ENCODE measurements at regions not wholly inside any gene's neighbourhood (a gene's known extent, or its start where the extent isn't known, plus 50 kb on each side); places are given as distances from the start of the nearest gene placed in this dataset.
"Not testable (repeated sequence)": the region's sequence is repeated elsewhere in the genome, so short reads cannot be mapped to it uniquely, and the experiment has no call there.

DNA sequence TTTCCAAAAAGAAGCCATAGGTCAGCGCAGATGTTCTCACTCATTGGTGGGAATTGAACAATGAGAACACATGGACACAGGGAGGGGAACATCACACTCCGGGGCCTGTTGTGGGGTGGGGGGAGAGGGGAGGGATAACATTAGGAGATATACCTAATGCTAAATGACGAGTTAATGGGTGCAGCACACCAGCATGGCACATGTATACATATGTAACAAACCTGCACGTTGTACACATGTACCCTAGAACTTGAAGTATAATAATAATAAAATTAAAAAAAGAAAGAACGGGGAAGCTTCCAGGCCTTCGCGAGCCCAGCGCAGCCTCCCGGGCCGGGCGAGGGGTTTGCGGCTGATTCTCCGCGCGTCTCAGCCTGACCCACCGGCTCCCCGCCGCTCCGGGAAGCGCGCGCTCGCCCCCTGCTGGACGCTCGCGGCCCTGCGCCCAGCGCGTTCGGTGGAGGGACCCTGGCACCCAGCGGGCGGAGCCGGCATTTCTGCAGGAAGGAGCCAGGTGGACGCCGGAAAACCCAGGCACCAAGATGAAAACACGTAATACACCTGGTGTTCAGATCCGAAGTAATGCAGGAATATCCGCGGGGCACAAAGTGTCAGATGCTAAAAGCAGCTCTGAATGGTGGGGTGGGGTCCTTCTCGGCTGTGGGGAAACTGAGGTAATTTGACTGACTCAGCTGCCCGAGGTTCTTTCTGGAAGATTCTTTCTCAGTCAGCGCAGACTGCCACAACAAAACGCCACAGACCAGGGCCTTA is 67.1 kb upstream of the PPP1R26 start:
- intact Hi-C loops (cut with micrococcal nuclease) = loop anchor here (2.0 to 5.0 kb wide), 2 partner anchors 326 to 715 kb away; partner anchors contain the start of gene OLFM1
- not testable (repeated sequence) for H3K27me3 Mint-ChIP-seq; H3K9me3 Mint-ChIP-seq; H3K36me3 Mint-ChIP-seq (ENCODE audit: low read depth); H3K4me1 Mint-ChIP-seq; H3K27ac Mint-ChIP-seq; H3K4me3 Mint-ChIP-seq
- DNase-seq = peak; percentile 92

DNA sequence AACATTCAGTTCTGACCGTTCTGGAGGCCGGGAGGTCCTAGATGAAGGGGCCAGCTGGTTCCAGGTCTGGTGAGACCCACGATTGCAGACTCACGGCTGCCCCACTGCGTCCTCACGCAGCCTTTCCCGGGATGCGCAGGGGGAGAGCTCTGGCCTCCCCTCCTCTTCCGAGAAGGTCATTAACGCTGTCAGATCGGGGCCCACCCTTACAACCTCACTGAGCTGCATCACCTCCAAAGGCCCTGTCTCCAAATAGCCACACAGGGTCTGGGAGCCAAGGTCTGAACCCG is 66.6 kb upstream of the PPP1R26 start:
- H3K9me3 Mint-ChIP-seq = no peaks in the 10 kb centered on the region
- H3K27ac Mint-ChIP-seq = no peak overlapping the region
- intact Hi-C loops (cut with micrococcal nuclease) = loop anchor here (2.0 to 5.0 kb wide), 2 partner anchors 326 to 716 kb away; partner anchors contain the start of gene OLFM1
- H3K4me3 Mint-ChIP-seq = no peak overlapping the region
- no peaks in the 10 kb centered on the region for H3K36me3 Mint-ChIP-seq (ENCODE audit: low read depth)
- no peaks in the 10 kb centered on the region for H3K4me1 Mint-ChIP-seq
- no peak for DNase-seq
- H3K27me3 Mint-ChIP-seq = no peaks in the 10 kb centered on the region

DNA sequence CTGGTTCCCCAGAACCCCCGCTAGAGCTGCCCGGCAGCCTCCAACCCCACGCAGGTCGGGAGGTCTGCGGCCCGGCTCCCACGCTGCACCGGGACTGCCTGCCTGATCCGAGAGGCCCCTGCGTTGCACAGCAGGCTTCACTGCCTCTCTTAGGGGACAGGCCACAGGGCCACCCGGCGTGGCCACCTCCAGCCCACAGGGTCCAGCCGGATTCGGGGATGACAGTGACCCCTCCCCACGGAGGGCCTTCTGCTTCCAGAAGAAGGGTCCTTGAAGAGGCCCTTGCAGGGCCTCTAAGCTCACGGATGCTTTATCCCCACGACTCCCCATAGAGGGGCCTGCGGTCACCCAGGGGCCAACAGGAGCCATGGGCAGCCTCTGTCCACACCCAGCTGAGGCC is 66.1 kb upstream of the PPP1R26 start:
- H3K9me3 Mint-ChIP-seq = no peaks in the 10 kb centered on the region
- H3K4me3 Mint-ChIP-seq = no peak overlapping the region
- H3K4me1 Mint-ChIP-seq = no peaks in the 10 kb centered on the region
- no peak overlapping the region for H3K27ac Mint-ChIP-seq
- H3K27me3 Mint-ChIP-seq = no peaks in the 10 kb centered on the region
- intact Hi-C loops (cut with micrococcal nuclease) = loop anchor here (2.0 to 5.0 kb wide), 2 partner anchors 327 to 716 kb away; partner anchors contain the start of gene OLFM1
- no peak for DNase-seq
- H3K36me3 Mint-ChIP-seq (ENCODE audit: low read depth) = no peaks in the 10 kb centered on the region

DNA sequence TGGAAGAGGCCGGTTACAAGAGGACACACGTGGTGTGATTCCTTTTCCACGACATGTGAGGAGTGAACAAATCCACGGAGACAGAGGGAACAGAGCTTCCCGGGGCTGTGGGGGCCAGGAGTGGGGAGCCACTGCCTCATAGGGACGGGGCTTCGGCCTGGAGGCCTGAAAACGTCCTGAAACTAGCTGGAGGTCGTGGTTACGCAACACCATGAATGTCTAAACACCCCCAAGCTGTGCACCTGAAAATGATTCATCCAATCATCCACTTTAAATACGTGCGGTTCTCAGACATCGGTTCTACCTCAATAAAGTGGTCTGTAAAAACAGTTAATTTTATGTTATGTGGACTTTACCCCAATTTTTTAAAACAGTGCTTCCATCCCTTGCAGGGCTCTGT is 65.3 kb upstream of the PPP1R26 start:
- no peak overlapping the region for H3K4me3 Mint-ChIP-seq
- H3K27me3 Mint-ChIP-seq = no peaks in the 10 kb centered on the region
- no peak overlapping the region for H3K27ac Mint-ChIP-seq
- no peaks in the 10 kb centered on the region for H3K4me1 Mint-ChIP-seq
- H3K9me3 Mint-ChIP-seq = no peaks in the 10 kb centered on the region
- no peaks in the 10 kb centered on the region for H3K36me3 Mint-ChIP-seq (ENCODE audit: low read depth)
- DNase-seq = no peak
- intact Hi-C loops (cut with micrococcal nuclease) = loop anchor here (5.0 kb wide), 1 partner anchor 717 kb away; no protein-coding TSS in a partner anchor

DNA sequence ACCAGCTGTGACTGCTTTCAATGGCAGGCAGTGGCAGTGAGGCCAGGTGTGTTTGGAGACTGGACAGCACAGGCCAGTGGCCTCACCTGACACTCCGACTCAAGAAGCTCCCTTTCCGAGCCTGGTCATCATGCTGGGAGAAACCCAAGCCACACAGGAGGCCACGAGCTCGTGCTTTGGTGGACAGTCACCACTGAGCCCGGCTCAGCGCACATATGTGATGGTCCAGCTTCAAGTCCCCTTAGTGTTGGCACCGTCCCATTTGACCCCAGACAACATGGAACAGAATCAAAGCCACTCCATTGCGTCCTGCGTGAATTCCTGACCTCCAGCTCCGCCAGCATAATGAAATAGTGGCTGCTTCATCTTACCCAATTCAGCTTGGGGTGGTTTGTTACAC is 64.0 kb upstream of the PPP1R26 start:
- no peaks in the 10 kb centered on the region for H3K36me3 Mint-ChIP-seq (ENCODE audit: low read depth)
- no peak for DNase-seq
- intact Hi-C loops (cut with micrococcal nuclease) = no loop called here
- H3K27me3 Mint-ChIP-seq = no peaks in the 10 kb centered on the region
- no peaks in the 10 kb centered on the region for H3K9me3 Mint-ChIP-seq
- H3K27ac Mint-ChIP-seq = no peak overlapping the region
- H3K4me1 Mint-ChIP-seq = no peaks in the 10 kb centered on the region
- no peak overlapping the region for H3K4me3 Mint-ChIP-seq

DNA sequence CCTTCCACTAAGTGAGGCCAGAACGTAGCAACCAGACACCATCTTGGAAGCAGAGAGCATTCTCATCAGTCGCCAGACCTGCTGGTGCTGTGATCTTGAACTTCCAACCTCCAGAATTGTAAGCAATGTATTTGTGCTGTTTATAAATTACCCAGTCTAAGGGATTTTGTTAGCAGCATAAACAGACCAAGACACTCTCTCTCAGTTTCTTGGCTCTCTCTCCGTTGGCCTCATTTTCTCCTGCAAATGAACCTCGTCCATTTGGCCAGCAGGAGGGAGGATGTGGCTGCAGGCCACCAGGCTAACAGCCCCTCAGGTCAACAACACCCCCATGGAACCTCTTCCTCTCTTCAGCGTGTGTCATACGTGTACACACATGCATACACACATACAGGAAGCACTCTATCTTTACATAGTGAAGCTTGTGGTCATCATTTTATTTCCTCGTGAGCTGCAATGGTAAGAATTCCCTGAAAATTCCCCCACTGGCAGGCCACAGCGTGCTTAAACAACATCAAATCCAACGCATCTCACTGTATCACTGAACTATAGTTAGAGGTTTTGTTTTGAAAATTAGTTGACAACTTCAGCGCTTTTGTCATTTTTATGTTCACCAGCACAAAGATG is 62.8 kb upstream of the PPP1R26 start:
- Mint-ChIP-seq H3K27ac (no peak overlapping the region), H3K4me1 (no peaks in the 10 kb centered on the region), H3K27me3 (no peaks in the 10 kb centered on the region), H3K4me3 (no peak overlapping the region), H3K36me3 (ENCODE audit: low read depth) (no peaks in the 10 kb centered on the region), H3K9me3 (no peaks in the 10 kb centered on the region)
- intact Hi-C loops (cut with micrococcal nuclease) = no loop called here
- DNase-seq = no peak

DNA sequence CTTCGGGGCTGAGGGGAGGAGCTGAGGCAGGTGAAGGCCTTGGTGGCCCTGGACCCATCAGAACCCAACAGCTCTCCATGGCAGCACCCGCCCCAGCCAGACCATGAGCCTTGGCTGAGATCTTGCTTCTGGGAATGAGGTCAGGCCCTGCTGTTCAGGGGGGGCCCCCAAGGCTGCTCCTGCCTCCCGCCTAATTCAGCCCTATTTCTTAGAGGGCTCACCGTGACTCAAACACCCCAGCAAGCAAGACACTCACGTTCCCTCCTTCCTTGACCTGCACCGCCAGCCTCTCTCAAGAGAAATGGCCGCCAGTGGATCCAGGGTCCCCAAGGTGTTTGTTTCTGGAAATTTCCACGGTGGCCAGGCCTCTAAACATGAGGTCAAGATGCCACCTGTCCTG is 61.4 kb upstream of the PPP1R26 start:
- no peak for DNase-seq
- Mint-ChIP-seq H3K9me3 (no peaks in the 10 kb centered on the region), H3K36me3 (ENCODE audit: low read depth) (no peaks in the 10 kb centered on the region), H3K27ac (no peak overlapping the region), H3K4me1 (no peaks in the 10 kb centered on the region), H3K4me3 (no peak overlapping the region), H3K27me3 (no peaks in the 10 kb centered on the region)
- intact Hi-C loops (cut with micrococcal nuclease) = no loop called here

DNA sequence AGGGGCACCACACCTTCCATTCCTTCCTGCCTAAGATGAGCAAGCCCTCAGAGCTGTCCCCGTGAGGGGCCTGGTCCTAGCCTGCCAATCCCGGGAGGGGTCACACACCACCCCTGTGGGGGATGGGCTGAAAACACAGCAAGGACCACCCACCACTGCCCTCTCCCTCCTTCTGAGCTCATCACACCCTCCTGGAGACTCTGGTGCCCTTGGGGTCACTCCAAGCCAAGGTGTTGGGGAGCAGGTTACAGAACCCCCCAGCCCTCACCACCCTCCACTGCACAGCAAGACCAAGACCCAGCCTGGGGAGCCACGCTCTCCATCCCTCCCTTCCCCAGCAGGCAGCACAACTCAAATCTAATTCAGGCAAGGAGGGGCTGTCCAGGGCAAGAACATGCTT is 60.5 kb upstream of the PPP1R26 start:
- H3K27ac Mint-ChIP-seq = no peak overlapping the region
- no peak for DNase-seq
- H3K4me3 Mint-ChIP-seq = no peak overlapping the region
- intact Hi-C loops (cut with micrococcal nuclease) = no loop called here
- no peaks in the 10 kb centered on the region for H3K27me3 Mint-ChIP-seq
- H3K4me1 Mint-ChIP-seq = no peaks in the 10 kb centered on the region
- H3K9me3 Mint-ChIP-seq = no peaks in the 10 kb centered on the region
- H3K36me3 Mint-ChIP-seq (ENCODE audit: low read depth) = no peaks in the 10 kb centered on the region

DNA sequence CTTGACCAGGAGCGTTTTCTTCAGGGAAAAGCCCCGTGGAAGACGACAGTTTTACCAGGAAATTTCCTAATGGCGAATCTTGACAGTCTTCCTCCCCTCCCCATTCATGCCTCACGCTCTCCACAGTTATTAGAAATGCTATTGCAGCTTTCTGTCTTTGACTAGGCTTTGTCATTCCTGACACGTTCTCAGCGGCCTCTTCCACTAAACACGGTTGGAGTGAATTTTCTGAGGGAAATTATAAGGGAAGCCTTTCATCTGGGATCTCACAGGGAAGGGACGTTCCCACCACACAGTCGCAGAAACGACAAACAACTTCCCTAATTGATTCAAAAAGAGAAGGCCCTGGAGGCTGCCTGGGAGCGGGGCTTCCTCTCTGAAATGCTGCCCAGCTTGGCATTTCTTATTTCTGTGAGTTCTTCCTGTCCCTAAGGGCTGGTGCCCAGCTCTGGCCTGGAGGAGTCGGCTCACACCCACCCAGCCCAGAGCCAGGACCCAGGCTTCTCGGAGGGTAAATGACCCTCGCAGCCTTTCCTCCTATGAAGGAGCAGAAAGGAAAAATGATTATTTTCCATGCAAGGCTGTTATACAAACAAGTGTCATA is 57.1 kb upstream of the PPP1R26 start:
- Mint-ChIP-seq H3K4me3 (no peak overlapping the region), H3K36me3 (ENCODE audit: low read depth) (no peaks in the 10 kb centered on the region), H3K4me1 (no peaks in the 10 kb centered on the region), H3K9me3 (no peaks in the 10 kb centered on the region), H3K27ac (no peak overlapping the region), H3K27me3 (no peaks in the 10 kb centered on the region)
- intact Hi-C loops (cut with micrococcal nuclease) = no loop called here
- DNase-seq = no peak

DNA sequence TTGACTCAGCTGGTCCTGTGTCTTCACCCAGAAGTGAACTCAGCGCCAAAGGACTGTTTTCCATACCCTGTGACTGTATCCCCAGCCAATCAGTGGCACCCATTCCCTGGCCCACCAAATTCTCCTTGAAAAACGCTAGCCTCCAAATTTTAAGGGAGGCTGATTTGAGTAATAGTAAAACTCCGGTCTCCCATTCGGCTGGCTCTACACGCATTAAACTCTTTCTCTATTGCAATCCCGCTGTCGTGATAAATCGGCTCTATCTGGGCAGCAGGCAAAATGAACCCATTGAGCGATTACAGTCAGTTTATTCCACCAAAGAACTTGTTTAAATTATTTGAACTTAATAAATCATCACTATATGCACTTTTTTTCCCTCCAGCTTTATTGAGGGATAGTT is 55.9 kb upstream of the PPP1R26 start:
- no peak overlapping the region for H3K27ac Mint-ChIP-seq
- no peaks in the 10 kb centered on the region for H3K9me3 Mint-ChIP-seq
- H3K27me3 Mint-ChIP-seq = no peaks in the 10 kb centered on the region
- no peak for DNase-seq
- no peaks in the 10 kb centered on the region for H3K4me1 Mint-ChIP-seq
- intact Hi-C loops (cut with micrococcal nuclease) = no loop called here
- H3K4me3 Mint-ChIP-seq = no peak overlapping the region
- no peaks in the 10 kb centered on the region for H3K36me3 Mint-ChIP-seq (ENCODE audit: low read depth)
